ENCODE measurements at regions not wholly inside any gene's neighbourhood (a gene's known extent, or its start where the extent isn't known, plus 50 kb on each side); places are given as distances from the start of the nearest gene placed in this dataset.
A peak's percentile ranks its signal among the peaks of the same experiment; 100 is the strongest.
"Not testable (repeated sequence)": the region's sequence is repeated elsewhere in the genome, so short reads cannot be mapped to it uniquely, and the experiment has no call there.

DNA sequence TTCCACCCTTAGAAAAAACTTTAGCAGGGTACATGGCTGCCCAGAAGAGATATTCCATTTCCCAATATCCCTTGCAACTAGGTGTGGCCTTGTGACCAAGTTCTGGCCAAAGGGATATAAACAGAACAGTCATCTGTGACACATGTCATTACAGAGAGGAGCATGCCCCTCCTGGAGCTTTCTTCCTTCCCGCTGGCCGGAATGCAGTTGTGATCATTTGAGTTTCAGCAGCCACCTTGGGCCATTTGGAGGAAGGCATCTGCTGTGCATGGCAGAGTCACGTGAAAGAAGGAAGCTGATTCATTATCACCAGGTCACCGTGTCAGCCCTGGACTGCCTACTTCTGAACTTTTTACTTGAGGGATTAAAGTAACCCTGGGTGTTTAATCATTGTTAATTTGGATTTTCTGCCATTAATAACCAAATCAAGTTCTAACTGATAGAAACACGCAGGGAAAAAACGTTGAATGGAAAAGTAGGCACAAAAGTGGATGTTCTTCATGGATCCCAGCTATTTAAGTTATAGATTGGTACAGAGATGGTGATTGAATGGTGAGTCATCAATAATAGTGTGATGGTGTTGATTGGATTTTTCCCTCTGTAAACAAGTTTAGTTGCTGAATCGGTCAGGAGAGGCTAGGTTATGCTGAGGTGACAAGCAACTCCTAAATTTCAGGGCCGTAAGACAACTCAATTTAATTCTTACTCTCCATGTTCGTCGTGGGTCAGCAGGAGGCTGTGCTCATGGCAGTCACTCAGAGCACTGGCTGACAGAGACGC lies 80.7 kb upstream of the CCDC167 start:
- DNase-seq = no peak

DNA sequence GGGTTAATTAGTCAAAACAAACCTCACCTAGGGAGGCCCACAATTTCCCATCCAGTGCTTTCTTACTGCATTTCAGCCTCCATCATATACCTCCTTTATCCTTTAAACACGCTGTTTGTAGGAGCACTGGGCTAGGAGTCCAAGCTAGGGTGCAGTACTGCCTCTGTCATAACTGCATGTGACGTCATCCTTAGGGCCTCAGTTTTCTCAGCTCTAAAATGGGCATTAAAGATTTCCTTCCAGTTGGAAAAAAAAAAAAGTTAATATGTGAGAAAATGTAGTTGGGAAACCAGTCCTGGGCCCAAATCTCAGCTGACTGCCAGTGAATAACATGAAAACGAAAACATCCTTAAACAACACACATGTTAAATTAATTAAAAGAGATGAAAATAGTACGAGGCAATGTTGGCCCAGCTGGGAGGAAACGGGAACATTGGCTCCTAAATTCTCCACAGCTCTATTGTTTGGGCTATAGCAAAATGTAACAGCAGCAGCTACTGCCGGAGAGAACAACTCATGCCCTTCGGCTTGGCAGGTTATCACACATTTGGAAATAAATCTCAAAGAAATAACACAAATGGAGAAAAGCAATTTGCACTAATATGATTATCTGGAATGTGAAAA lies 79.9 kb upstream of the CCDC167 start:
- DNase-seq = no peak

DNA sequence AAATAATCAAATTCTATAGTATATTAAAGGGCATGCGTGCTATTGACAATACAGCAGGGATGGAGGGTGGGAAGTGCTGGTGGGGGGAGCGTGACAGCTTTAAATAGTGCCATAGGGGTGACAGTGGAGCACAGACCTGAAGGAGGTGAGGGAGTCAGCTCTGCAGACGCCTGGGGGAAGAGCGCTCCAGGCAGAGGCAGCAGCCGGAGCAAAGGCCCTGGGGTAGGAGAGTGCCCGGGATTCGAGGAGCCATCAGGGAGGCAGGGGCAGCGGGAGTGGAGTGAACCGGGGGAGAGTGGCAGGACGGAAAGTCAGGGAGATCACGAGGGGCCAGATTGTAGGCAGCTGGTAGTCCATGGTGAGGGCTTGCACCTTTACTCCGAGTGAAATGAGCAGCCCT lies 78.4 kb upstream of the CCDC167 start:
- no peak for DNase-seq

DNA sequence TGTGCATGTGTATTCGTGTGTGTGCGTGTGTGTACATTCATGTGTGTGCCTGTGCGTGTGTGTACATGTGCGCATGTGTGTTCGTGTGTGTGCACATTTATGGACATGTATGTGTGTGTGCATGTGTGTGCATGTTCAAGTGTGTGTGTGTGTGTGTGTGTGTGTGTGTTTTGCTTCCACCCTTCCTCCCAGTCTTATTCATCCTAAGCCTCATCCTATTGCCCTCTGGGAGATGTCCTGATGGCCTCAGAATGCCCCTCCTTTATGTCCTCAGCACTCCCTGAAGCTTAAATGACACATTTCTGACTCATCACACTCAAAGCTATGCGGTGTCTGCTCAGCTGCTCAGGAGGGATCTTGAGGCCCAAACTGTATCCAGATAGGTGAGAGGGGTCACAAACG lies 76.6 kb upstream of the CCDC167 start:
- no peak for DNase-seq

DNA sequence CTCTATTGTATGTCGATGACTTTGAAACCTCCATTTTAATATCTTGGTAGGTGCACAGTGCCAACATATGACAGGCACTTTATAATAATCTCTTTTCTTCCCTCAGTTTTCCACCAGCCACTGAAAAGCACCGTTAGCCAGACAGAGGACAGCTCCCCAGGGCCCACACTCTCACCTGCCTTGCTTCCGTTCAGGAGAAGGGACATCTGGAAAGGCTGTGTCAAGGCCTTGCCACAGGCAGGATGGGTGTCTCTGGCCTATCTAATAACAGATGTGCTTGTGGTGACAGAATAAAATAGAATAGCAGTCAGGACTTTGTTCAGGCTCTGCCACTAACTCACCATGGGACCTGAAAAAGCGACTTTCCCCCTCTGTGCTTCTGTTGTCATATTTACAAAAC lies 75.5 kb upstream of the CCDC167 start:
- DNase-seq = no peak

DNA sequence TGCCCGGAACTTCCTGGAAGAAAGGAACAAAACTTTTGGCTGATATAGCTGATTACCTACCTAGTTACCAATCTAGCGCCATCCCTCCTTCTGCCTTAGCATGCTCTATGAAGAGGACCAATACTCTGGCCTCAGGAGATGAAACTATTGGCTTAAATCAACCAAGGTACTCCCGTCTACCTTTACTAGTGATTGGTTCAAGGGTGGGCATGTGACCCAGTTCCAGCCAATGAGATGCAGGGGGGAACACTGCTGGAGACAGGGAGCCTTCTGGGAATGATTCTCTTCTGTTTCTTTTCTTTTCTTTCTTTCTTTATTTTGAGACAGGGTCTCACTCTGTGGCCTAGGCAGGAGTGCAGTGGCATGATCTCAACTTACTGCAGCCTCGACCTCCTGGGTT lies 72.6 kb upstream of the CCDC167 start:
- no peak for DNase-seq

DNA sequence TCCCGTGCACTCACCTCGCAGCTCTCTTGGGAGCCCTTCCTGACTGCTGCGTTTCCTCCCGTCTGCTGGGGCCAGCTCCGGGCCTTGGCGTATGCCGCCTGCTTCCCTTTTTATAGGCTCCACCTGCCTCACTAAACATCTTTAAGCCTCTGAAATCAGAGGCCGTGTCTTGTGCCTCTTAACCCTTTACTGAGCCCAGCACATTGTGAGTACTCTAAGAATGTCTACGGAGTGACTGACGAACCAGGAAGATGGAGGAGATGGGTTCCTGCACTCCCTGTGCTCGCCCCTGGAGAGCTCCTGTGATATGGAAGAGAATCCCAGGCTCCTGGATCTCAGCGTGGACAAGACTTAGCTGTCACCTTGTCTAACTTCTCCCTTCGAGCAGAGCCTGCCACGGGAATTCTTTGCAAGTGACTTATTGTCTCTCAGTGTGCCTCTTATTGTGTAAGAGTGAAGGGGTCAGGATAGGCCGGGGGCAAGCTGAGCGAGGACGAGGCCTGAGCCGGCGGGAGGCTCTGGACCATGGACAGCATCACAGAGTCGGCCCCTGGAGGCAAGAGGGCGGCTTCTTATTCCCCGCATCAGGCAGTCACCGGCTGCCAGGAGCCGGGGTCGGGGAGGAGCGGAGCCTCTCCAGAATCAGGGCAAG lies 70.9 kb upstream of the CCDC167 start:
- DNase-seq = no peak

DNA sequence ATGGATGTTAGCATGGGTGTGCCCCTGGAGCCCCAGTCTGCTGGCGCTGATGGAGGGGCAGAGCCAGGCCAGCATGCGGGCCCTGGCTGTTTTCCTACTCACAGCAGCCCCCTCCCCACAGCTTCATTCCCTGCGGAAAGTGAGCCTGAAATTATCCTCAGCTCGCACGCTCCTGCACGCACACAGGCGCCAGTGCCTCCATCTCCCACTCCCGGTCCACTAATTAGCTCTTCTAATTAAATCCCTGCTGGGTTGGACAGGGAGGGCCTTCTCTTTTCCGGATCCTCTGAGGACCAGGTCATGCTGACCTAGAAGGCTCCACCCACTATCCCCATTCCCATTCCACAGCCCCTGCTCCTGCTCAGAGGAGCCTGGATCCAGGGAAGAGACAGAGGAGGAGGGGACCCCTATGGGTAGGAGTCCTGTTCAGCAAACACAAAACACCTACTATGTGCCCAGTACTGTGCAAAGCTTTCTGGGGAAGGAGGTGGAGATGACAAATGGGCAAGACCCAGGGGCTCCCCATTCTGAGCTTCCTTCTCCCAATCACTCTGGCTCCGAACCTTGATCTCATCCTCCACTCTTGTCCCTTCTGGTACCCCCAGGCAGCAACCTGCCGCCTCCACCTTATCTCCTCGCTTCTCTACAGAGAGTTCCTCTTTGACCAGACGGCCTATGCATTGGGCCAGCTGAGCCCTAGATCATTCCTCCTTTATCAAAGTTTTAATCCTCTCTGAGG lies 70.2 kb upstream of the CCDC167 start:
- no peak for DNase-seq

DNA sequence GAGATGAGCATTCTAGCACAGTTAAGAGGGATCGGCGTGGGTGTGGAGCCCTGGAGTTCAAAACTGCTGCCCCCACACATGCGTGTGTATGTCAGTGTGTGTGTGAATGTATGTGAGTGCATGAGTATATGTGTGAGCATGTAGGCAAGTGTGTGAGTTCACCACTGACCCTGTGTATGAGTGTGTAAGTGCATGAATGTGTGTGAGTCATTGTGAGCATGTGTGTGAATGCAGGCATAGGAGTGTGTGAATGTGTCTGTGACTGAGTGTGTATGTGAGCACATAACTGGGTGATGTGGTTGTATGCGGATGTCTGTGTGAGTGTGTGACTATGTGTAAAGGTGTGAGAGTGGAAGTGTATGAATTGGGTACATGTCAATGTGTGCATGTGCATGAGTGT lies 69.6 kb upstream of the CCDC167 start:
- DNase-seq = no peak

DNA sequence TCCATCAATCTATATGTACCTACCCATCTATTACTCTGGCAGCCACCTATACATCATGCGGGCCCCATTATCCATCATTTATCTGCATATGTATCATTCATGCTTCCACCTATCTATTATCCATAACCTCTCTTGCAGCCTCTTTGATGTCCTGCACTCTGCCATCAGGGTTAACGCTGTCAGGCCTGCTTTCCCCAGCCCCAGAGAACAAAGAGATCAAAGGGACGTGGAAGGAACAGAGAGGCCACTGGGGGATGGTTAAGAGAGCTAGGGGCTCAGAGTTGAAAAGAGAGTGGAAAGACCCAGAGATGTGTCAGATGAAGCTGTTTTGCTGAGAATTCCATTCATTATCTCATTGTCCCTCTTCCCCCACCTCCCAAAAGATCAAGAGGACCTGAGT lies 67.3 kb upstream of the CCDC167 start:
- no peak for DNase-seq

DNA sequence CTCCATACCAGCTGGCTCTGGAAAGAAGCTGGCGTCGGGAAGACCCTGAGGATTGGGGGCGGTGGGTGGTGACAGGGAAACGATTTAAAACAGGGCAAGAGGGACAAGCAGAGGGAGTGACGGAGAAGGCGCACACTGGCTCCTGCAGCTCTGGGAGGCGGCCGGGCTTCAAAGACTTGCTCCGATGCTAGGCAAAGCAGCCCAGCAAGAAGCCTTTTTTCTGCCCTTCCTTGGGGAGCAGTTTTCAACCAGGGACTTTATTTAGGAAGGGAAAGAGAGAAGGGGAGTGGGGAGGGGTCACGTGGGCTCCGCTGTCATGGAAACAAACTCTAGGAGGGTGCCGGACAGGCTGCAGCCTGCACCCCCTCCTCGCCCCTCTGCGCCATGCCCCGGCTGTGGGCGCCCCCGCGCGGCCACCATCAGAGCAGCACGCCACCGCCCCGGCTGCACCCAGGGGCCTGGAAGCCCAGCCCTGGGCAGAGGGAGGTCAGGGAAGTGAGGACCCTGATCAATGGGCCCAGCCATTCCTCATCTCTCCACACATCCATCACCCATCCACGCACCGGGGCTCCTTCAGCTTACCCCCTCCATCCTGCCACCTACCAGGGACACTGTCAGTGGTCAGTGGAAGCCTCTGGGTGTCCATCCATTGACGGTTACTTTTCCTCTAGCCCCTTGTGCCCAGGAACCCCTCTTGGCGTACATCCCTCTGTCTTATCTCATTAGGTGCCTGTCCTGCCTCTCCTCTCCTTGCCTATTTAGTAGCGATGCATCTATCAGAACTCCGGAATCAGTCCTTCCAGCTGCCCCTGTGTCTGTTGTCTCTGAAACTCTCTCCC lies 66.6 kb upstream of the CCDC167 start:
- peak; percentile 61 for DNase-seq

DNA sequence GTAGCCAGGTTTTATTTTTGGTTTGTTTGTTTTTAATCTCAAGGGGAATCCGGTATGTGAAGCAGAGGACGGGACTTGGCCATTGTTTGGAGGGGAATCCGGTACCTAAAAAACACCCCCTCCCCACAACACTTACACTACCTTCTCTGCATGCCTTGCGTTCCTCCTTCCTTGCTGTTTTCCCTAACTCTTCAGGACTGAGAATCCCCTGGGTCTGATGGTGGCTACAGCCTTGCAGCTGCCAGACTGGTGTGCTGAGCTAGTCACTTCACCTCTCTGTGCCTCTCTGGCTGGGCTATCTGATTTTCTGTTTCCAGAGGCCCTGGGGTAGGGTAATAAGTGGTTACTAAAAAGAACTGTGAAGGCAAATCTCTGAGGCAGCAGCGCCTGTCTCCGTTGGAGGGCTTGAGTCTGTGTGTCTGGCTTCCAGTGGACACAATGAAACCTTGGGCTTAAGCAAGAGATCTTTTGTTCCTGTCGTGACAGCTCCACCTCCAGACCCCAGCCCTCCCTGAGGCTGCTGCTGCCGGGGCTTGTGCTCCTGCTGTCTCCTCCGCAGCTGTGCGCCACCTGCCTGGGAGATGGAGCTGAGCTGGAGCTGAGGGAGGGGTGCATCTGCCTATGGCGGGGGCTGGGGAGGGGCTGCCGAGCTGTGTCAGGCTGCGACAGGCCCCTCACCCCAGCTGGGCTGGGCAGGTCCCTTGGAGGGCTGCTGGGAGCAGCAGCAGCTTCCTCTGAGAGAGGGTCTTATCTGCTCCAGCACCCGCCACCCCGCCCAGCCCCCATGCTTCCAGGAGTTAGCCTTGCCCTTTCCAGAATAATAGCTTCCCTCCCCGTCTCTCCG lies 65.8 kb upstream of the CCDC167 start:
- DNase-seq = no peak

DNA sequence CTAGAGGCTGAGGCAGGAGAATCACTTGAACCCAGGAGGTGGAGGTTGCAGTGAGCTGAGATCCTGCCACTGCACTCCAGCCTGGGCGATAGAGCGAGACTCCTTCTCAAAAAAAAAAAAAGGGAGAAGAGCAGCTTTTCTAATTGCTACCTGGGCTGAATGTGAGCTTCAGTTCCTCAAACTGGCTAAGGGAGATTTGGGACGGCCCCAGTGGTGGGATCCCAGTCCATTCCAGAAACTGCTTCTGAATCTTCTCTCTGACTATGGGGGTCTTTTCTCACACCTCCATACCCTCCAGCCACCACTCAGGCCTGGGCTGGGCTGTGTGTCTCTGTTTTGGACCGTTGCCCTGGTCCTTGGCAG lies 63.2 kb upstream of the CCDC167 start:
- not testable (repeated sequence) for DNase-seq

DNA sequence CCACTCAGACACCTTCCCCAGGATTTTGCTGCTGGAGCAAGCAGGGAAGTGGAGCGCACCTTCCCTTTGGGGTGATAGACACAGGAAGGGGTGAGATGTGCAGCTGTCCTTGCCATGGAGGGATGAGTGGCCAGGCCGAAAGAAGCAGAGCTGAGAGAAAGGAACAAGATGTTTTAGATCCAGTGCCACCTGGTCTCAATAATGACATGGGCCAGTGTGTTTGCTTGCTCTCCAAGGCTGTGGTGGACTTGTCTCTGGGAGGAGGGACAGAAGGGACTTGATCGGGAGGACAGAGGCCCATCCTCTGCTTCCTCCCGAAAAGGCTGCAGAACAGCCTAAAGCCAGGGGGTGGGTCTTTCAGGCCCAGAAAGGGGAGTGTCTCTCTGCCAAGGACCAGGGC lies 61.7 kb upstream of the CCDC167 start:
- DNase-seq = no peak

DNA sequence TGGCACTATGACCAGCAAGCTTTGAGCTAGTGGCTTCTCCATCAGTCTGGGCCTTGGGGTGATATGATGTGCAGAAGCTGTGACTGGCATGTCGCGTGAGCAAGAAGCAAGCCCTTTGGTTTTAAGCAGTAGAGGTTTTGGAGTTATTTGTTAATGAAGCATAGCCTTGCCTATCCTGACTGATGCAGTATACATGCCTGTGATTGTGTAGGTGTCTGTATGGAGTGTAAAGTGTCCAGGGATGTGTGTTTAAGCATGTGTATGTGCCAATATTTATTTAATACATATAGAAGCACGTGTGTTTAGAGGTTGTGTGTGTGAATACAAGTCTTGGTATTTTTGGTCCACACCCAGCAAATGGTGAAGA lies 61.0 kb upstream of the CCDC167 start:
- no peak for DNase-seq

DNA sequence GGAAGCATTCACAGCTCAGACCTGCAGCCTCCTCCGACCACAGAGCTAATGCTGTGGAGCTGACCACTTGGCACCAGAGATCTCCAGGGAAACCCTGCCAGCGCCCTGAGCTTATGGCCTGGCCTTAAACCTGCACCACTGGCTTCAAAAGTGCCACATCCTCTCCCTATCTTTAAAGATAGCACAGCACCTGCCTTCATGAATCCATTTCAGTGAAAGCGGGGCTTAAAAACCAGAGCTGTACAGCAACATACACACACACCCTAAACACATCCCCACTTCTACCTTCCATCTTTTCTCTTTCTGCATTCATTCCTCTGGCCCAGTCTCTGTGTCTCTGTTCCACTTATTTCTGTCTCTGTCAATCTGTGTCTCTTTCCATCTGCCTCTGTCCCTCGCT lies 59.8 kb upstream of the CCDC167 start:
- DNase-seq = no peak

DNA sequence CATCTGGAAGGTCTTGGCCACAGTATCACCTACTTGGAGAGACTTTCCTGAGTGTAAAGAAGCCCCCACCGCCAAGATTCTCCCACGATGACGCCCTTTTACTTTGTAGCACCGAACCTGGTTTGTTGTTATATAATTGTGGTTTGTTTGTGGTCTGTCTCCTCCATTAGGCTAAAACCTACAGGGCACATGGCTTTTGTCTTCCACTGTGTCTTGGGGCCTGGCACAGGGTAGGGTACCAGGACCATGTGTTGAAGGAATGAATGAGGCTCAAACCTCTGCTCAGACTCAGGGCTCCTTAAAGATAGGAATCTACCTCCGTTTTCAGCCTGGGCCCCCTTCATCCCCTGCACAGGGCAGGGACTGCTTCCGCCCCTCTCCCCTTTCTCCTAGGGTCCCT lies 59.4 kb upstream of the CCDC167 start:
- no peak for DNase-seq

DNA sequence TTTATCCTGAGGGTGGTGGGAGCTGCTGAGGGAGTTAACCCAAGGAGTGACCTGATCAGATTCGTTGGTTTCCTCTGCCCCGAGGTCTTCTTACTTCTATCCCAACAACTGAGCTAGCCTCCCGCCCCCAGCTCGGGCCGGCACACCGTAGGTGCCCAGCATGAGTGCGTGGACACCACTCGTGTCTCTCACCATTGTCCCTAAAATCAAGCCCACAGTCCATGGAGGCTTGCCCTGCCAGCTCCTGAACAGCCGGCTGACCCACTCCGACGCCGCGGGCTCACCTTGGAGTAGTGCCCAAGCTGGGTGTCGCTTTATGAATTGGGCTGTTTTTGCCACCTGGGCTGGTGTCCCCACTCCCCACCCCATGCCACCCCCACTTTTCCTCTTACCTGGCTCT lies 59.0 kb upstream of the CCDC167 start:
- no peak for DNase-seq

DNA sequence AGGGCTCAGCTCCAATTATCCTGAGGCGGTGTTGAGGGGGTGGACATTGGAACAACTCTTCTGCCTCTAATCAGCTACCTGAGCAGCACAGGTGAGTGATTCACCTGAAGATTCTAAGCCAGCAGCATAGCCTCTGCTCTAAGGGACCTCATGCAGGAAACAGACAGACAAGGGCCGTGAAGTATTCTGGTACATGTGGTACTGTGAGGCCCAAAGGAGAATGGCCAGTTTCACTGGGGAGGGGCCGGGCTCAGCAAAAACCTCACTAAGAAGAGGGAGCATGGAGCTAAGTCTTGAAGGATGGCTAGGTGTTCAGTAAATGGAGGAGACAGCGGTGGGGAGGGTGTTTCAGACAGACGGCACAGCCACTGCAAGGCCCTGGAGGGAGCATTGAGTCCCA lies 58.5 kb upstream of the CCDC167 start:
- DNase-seq = no peak

DNA sequence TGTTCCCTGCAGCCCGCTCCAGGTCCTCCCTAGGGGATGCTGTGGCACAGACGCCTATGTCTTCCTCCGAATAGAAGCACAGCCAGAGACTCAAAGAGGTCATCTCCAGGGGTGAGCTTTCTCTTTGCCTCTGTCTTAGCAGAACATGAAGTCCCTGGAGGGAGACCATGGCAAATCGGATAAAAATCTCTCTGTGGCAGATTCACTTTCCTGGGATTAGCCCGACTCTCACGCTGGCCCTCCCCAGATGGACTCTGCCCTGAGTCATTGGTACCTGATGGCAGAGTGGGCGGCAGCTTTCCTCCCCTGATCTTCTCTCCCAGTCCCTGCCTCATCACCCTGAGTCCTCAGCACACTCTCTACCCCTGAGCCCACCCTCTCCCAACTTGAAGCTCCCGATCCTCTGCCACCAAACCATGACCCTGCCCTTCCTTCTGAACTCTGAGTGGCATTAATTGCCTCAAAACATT lies 58.0 kb upstream of the CCDC167 start:
- no peak for DNase-seq

DNA sequence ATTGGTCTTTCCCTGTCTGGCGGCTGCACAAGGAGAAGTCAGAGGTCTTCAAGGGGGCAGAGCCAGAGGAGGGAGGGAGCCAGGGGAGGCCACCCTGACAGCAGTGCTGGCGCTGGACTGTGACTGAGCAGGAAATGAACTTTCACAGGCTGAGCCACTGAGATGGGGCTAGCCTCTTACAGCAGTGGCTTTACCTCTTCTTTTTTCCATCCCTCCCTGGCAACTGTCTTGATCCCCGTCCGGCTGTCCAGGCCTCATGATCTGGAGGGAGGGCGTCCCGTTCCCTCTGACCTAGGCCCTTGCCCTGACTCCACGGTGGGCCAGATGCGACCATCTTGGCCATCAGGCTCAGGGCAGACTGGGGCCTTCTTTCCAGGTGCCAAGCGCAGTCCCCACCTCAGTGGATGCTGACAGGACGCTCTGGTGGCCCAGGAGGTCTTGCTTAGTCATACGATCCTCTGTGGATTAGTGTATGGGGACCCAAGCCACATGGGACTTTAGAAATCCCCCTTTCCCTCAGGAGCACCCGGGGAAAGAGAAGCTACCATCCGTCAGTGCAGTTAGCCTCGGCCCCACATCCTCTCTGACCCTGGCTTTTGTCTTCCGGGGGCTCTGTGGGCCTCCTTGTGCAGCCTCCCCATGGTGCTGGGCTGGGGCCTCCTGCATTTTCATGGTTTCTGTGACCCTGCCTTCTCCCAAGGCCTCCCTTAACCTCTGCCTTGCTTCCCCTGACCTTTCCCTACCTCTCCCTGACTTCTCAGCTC lies 57.4 kb upstream of the CCDC167 start:
- no peak for DNase-seq
